RWPE2 (cell line): ENCODE measurements at regions not wholly inside any gene's neighbourhood (a gene's known extent, or its start where the extent isn't known, plus 50 kb on each side); places are given as distances from the start of the nearest gene placed in this dataset.

Experiments
- ATAC-seq: fragments of 200-7000 bp; cut with Tn5 transposase; 3 replicates; pipeline ENCODE4 v1.9.1; 2021; ENCODE audit warnings: low read depth
- DNase-seq: peaks from one replicate; pipeline ENCODE4 v3.0.0-alpha.2; 2020; ENCODE audit warnings: low spot score
- H3K27ac ChIP-seq: fragments of 450-650 bp; 2 replicates; pipeline ENCODE4 v1.5.1; 2017; ENCODE audit warnings: mild to moderate bottlenecking; ENCODE audit not compliant: poor library complexity, severe bottlenecking
- H3K27me3 ChIP-seq: fragments of 250-450 bp; sonication (Bioruptor Pico); 2 replicates; pipeline ENCODE4 v1.5.1; 2021; ENCODE audit warnings: mild to moderate bottlenecking, moderate library complexity; ENCODE audit not compliant: insufficient read depth, poor library complexity, severe bottlenecking
- H3K36me3 ChIP-seq: fragments of 250-450 bp; sonication (Bioruptor Pico); 2 replicates; pipeline ENCODE4 v1.5.1; 2020; ENCODE audit warnings: low read depth, mild to moderate bottlenecking, moderate library complexity
- H3K4me1 ChIP-seq: fragments of 250-450 bp; sonication (Bioruptor Pico); 2 replicates; pipeline ENCODE4 v1.5.1; 2021; ENCODE audit warnings: mild to moderate bottlenecking, moderate library complexity; ENCODE audit not compliant: insufficient read depth, poor library complexity, severe bottlenecking
- H3K4me3 ChIP-seq: fragments of 250-450 bp; sonication (Bioruptor Pico); 2 replicates; pipeline ENCODE4 v1.5.1; 2021; ENCODE audit warnings: mild to moderate bottlenecking, moderate library complexity; ENCODE audit not compliant: severe bottlenecking
- H3K9me3 ChIP-seq: fragments of 250-450 bp; sonication (Bioruptor Pico); 2 replicates; pipeline ENCODE4 v1.5.1; 2021; ENCODE audit warnings: mild to moderate bottlenecking, moderate library complexity; ENCODE audit not compliant: severe bottlenecking
- TF ChIP-seq, protein P1 (sequence below): fragments of 450-650 bp; IDR thresholded peaks from one replicate; pipeline ENCODE4 v1.5.1; 2017; ENCODE audit warnings: mild to moderate bottlenecking, moderate library complexity; ENCODE audit not compliant: poor library complexity, severe bottlenecking

DNA sequence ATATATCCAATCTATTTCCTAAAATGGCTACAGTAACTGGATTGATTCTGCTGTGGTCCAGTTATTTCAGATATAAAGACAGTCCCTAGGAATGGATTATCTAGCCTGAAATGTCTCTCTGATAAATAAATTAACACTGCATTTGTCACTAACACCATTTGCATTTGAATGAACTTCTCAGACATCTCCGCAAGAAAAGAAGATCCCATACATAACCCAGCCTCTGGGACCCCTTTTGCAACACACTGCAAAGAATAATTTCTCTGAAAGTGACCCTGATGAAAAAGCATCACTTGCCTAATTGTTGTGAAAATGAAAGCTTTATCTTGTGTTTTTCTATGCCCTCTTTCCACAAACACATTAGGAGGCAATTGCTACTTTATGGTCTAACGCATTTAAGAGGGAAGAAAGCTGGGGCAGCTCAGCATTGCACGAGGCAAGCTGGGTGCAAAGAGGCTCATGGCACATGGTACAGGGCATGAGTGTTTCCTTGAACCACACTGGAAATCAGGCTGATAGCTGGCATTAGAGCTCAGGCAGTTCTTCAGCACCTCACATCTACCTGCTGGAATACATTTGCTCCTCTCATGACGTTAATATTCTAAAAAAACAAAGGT is 379.9 kb downstream of the IRS2 start:
- Histone ChIP-seq H3K4me3 (no peak overlapping the region), H3K27ac (no peak overlapping the region), H3K4me1 (no peaks in the 10 kb centered on the region), H3K27me3 (no peaks in the 10 kb centered on the region), H3K9me3 (no peaks in the 10 kb centered on the region), H3K36me3 (no peaks in the 10 kb centered on the region)
- ATAC-seq (no peak), DNase-seq (no peak)
- TF ChIP-seq, protein P1, sequence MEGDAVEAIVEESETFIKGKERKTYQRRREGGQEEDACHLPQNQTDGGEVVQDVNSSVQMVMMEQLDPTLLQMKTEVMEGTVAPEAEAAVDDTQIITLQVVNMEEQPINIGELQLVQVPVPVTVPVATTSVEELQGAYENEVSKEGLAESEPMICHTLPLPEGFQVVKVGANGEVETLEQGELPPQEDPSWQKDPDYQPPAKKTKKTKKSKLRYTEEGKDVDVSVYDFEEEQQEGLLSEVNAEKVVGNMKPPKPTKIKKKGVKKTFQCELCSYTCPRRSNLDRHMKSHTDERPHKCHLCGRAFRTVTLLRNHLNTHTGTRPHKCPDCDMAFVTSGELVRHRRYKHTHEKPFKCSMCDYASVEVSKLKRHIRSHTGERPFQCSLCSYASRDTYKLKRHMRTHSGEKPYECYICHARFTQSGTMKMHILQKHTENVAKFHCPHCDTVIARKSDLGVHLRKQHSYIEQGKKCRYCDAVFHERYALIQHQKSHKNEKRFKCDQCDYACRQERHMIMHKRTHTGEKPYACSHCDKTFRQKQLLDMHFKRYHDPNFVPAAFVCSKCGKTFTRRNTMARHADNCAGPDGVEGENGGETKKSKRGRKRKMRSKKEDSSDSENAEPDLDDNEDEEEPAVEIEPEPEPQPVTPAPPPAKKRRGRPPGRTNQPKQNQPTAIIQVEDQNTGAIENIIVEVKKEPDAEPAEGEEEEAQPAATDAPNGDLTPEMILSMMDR: no peak

DNA sequence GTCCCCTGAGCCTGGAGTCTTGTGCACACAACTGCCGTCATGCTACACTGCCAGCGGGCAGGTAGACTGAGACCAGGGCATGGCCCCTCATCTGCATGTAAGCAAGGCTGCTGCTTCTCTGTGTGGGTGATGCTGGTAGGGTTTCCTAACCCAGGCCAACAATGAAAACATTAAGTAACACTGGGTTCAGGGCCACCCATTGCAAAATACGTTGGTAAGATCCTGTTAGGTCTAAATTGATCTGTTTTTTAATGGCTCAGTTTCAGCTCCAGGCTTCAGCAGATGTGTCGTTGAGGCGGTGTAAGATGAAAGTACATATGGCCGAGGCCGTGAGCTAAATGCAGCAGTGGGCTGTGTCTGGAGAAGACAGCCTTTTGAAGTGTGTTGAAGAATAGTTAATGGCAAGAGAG is 383.4 kb downstream of the IRS2 start:
- no peak for ATAC-seq
- DNase-seq: no peak
- Histone ChIP-seq H3K27me3 (no peaks in the 10 kb centered on the region), H3K9me3 (no peaks in the 10 kb centered on the region), H3K4me3 (no peak overlapping the region), H3K27ac (no peak overlapping the region), H3K4me1 (no peaks in the 10 kb centered on the region), H3K36me3 (no peaks in the 10 kb centered on the region)
- TF ChIP-seq, protein P1: no peak

DNA sequence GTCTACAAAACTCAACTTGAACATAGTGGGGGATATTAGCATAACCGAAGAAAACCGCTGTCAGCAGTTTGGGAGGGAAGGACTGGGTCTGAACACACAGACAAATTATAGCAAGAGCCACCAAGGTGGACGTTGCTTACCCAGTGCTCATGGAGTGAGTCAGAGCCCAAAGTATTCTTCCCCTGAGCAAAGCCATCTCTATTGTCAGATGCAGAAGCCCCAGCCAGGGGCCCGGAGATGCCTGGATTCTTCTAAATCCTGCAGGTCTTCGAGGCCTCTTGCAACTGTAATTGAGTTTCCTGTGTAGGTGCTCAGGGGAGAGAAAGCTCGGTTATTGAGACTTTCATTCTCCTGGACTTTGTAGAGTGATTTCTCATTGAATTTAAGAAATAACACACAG is 384.5 kb downstream of the IRS2 start:
- no peak overlapping the region for H3K4me3 ChIP-seq
- no peaks in the 10 kb centered on the region for H3K27me3 ChIP-seq
- no peak for ATAC-seq
- H3K36me3 ChIP-seq: no peaks in the 10 kb centered on the region
- no peak overlapping the region for H3K27ac ChIP-seq
- no peaks in the 10 kb centered on the region for H3K4me1 ChIP-seq
- DNase-seq: no peak
- TF ChIP-seq, protein P1: no peak
- no peaks in the 10 kb centered on the region for H3K9me3 ChIP-seq

DNA sequence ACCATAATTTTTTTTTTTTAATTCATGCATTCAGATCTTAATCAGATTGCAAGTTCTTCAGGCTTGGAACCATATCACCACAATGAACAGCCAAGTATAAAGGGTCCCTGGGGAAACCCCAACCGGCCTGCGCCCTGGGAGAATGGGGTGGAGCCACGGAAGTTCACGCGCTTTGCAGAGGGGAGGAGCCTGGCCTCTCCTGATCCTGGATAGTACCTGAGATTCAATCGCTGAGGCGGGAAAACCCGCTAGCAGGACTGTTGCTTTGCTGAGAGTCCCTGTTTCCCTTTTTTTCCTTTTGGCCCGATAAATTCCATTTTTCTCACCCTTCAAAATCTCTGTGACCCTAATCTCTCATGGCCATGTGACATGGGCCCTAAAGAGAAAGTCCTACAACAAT is 385.1 kb downstream of the IRS2 start:
- Histone ChIP-seq H3K4me3 (no peak overlapping the region), H3K36me3 (no peaks in the 10 kb centered on the region), H3K9me3 (no peaks in the 10 kb centered on the region), H3K4me1 (no peaks in the 10 kb centered on the region), H3K27ac (no peak overlapping the region), H3K27me3 (no peaks in the 10 kb centered on the region)
- no peak for ATAC-seq
- no peak for DNase-seq
- TF ChIP-seq, protein P1: no peak

DNA sequence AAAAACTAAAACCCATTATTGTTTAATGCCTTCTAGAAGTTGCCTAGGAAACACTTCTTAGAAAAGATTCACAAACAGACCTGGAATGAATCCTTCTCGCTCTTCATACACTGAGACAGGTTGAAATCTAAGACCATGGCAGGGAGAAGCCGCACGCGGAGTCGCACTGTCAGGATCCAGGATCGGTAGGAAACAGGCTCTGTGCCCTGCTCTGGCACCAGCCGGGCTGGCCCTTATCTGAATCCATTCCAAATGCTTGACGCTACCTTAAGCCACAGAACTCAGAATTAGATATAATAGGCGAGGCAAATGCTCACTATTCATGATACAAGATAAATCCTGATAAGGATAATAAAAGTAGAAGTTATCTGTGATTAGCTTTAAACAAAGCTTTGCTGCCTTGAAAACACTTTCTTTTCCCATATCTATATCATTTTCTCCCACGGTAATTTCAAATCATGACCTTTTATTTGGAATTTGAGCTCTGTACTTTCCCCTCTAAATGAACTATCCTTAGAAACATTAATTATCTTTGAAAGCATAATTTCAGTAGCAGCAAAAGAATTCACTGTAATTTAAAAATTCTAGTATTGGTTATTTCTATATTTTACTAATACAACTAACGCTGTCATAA is 385.6 kb downstream of the IRS2 start:
- H3K9me3 ChIP-seq: no peaks in the 10 kb centered on the region
- H3K4me1 ChIP-seq: no peaks in the 10 kb centered on the region
- ATAC-seq: no peak
- no peak overlapping the region for H3K4me3 ChIP-seq
- DNase-seq: no peak
- no peaks in the 10 kb centered on the region for H3K27me3 ChIP-seq
- H3K36me3 ChIP-seq: no peaks in the 10 kb centered on the region
- TF ChIP-seq, protein P1: no peak
- no peak overlapping the region for H3K27ac ChIP-seq
